GM21360 (cell line): ENCODE measurements at regions not wholly inside any gene's neighbourhood (a gene's known extent, or its start where the extent isn't known, plus 50 kb on each side); places are given as distances from the start of the nearest gene placed in this dataset.
"Not testable (repeated sequence)": the region's sequence is repeated elsewhere in the genome, so short reads cannot be mapped to it uniquely, and the experiment has no call there.

Experiments used
- ATAC-seq: cut with Tn5 transposase; IDR thresholded peaks from one replicate; pipeline ENCODE4 v1.9.1; 2021; ENCODE audit warnings: mild to moderate bottlenecking, moderate library complexity; ENCODE audit not compliant: unreplicated experiment

DNA sequence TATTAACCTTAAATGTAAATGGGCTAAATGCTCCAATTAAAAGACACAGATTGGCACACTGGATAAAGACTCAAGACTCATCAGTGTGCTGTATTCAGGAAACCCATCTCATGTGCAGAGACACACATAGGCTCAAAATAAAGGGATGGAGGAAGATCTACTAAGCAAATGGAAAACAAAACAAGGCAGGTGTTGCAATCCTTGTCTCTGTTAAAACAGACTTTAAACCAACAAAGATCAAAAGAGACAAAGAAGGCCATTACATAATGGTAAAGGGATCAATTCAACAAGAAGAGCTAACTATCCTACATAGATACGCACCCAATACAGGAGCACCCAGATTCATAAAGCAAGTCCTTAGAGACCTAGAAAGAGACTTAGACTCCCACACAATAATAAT is 80.1 kb upstream of the NPSR1 start:
- ATAC-seq, result not testable (repeated sequence)

DNA sequence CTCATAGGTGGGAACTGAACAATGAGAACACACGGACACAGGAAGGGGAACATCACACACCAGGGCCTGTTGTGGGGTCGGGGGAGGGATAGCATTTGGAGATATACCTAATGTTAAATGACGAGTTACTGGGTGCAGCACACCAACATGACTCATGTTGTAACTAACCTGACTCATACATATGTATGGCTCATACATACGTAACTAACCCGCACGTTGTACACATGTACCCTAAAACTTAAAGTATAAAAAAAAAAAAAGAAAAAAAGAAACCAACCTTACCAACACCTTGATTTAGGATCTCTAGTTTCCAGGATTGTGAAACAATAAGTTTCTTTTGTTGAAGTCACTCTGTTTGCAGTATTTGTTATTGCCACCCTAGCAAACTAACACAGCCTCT is 76.3 kb upstream of the NPSR1 start:
- ATAC-seq, result not testable (repeated sequence)

DNA sequence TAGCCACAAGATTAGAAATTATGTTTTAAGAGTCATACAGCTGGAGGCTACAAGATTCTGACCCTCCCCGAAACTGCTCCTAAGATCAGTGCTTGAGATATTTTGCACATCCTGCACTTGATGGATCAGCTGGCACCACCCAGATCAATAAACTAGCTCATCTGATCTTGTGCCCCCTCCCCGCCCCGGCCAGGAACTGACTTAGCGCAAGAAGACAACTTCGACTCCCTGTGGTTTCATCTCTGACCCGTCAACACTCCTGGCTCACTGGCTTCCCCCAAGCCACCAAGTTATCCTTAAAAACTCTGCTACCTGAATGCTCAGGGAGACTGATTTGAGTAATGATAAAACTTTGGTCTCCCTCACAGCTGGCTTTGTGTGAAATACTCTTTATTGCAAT is 73.5 kb upstream of the NPSR1 start:
- no peak for ATAC-seq

DNA sequence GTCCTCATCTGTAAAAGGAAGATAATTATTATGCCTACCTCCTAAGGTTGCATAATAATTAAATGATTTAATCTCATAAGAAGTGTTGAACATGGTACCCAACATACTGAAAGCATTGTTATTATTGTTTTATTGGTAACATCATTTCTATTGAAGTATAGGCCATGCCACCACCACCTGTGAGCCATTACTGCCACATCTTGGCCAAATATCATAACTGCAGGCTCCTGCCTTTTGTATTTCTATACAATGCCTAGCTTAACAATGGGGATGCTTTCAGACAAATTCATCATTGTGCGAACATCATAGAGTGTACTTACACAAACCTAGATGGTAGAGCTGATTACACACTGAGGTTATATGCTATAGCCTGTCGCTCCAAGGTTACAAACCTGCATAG is 61.1 kb upstream of the NPSR1 start:
- ATAC-seq, result no peak

DNA sequence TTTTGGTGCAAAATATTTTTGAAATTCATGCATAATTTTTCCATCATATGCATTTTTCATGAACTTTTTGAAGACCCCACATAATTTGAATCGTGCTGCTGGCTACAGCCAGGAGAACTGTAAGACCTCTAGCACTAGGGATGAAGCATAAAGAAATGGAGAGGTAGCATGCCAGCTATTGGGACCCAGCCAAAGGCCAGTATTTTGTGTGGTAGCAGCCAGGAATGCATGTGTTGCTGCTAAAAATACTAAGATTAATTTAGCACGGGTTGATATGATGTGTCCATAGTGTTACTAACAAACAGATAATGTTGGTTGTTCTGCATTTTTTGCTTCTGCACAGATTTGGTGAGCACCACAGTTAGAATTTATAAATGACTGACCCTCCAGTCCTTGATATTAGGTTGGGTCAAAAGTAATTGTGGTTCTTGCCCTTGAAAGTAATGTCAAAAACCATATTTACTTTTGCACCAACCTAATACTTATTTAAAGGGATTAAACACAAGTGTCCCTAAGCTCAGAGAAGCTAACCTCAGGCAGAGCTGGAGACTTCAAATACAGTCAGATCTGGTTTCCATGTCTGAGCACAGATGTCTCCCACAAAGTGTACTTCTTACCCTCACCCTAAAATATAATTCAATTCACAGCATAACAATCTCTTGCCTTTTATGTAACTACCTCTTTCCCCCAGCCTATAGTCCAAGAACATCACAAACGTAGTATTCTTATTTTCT is 54.1 kb upstream of the NPSR1 start:
- no peak for ATAC-seq
